Gastrocnemius medialis (tissue), 4 donors: ENCODE measurements at regions not wholly inside any gene's neighbourhood (a gene's known extent, or its start where the extent isn't known, plus 50 kb on each side); places are given as distances from the start of the nearest gene placed in this dataset.

ENCODE experiments used
- ATAC-seq, 2 donors: fragments of 150-250 bp; one replicate each; pipeline ENCODE4 v1.9.1; 2016
- DNase-seq, 2 donors: peaks; one replicate each; pipeline ENCODE4 v3.0.0-alpha.2; 2019
- H3K27ac ChIP-seq, 4 donors: fragments of 200-600 bp; sonication (generic); 1 replicate in 1 of 4; 2 replicates in 3 of 4; pipeline ENCODE4 v1.5.1; 2016 to 2018; ENCODE audit warnings: mild to moderate bottlenecking in 2 of 4, moderate library complexity in 1 of 4
- H3K27me3 ChIP-seq, 3 donors: fragments of 200-600 bp; sonication (generic) in 2 of 3; 1 replicate in 1 of 3; 2 replicates in 2 of 3; pipeline versions ENCODE4 v1.5.1 to v1.6.0; 2016 to 2019; ENCODE audit warnings: mild to moderate bottlenecking in 1 of 3, moderate library complexity in 1 of 3
- H3K36me3 ChIP-seq, 2 donors: fragments of 200-600 bp; sonication (generic) in 1 of 2; one replicate each; pipeline ENCODE4 v1.5.1; 2017 to 2018
- H3K4me1 ChIP-seq, 2 donors: fragments of 200-600 bp; sonication (generic) in 1 of 2; one replicate each; pipeline ENCODE4 v1.5.1; 2016 to 2017; ENCODE audit warnings: mild to moderate bottlenecking in 2 of 2
- H3K4me3 ChIP-seq, 4 donors: fragments of 200-600 bp; sonication (generic) in 3 of 4; 1 replicate in 1 of 4; 2 replicates in 3 of 4; pipeline ENCODE4 v1.5.1; 2016 to 2019; ENCODE audit warnings: mild to moderate bottlenecking in 2 of 4
- H3K9me3 ChIP-seq, 3 donors: fragments of 200-600 bp; sonication (generic) in 2 of 3; 1 replicate in 1 of 3; 2 replicates in 2 of 3; pipeline ENCODE4 v1.5.1; 2016 to 2019
- CTCF ChIP-seq, 5 experiments: fragments of 450-650 bp in 3 of 5; fragments of 200-600 bp in 2 of 5; sonication (generic) in 2 of 5; IDR thresholded peaks in 4 of 5; conservative IDR thresholded peaks in 1 of 5; 1 replicate in 4 of 5; 2 replicates in 1 of 5; pipeline ENCODE4 v1.5.1; 2016 to 2019; ENCODE audit warnings: antibody characterized with exemption in 5 of 5, mild to moderate bottlenecking in 3 of 5, moderate library complexity in 3 of 5
- POLR2A ChIP-seq, 2 donors: fragments of 450-650 bp; IDR thresholded peaks; one replicate each; pipeline ENCODE4 v1.6.1; 2017; ENCODE audit warnings: antibody characterized with exemption in 2 of 2, mild to moderate bottlenecking in 2 of 2, moderate library complexity in 2 of 2
- in situ Hi-C, 4 donors: fragments of 200-750 bp; cut with MboI; loops; one replicate each; pipeline versions ENCODE4 v1.15.0 to v1.8.0; 2017; ENCODE audit warnings: low sequenced_read_pairs in 4 of 4
- intact Hi-C: fragments of 100-400 bp; cut with DNase I; formaldehyde crosslinking; loops from one replicate; pipeline ENCODE4 v1.15.1; 2023; ENCODE audit warnings: low total_unique reads

- H3K36me3 ChIP-seq = no peaks in the 10 kb centered on the region
- H3K4me3 ChIP-seq = no peak overlapping the region
- ATAC-seq (peak; percentile 82 to 93), DNase-seq (peak; percentile 11 to 34)
- H3K27ac ChIP-seq = no peak overlapping the region
- intact Hi-C loops (no loop called here), in situ Hi-C loops (no loop called here)
- H3K9me3 ChIP-seq = no peaks in the 10 kb centered on the region
- H3K27me3 ChIP-seq = no peaks in the 10 kb centered on the region
- H3K4me1 ChIP-seq = peaks cover 0 to 4% of the 10 kb centered on the region in 2 donors
- TF ChIP-seq CTCF (IDR thresholded peaks at IDR 0.05 in 4 of 5, conservative IDR thresholded peaks at IDR 0.05 in 1 of 5) (no peak), POLR2A (IDR thresholded peaks at IDR 0.05) (no peak)
Observed at GRCh38 chr4:123478859-123479345, 82.3 kb downstream of the SPRY1 start.

GRCh38 chr4:123479944-123480343, 83.3 kb downstream of the SPRY1 start:
- Histone ChIP-seq H3K36me3 (no peaks in the 10 kb centered on the region), H3K4me1 (peaks cover 0 to 4% of the 10 kb centered on the region in 2 donors), H3K9me3 (no peaks in the 10 kb centered on the region), H3K27ac (no peak overlapping the region), H3K27me3 (no peaks in the 10 kb centered on the region), H3K4me3 (no peak overlapping the region)
- TF ChIP-seq CTCF (IDR thresholded peaks at IDR 0.05 in 4 of 5, conservative IDR thresholded peaks at IDR 0.05 in 1 of 5) (no peak), POLR2A (IDR thresholded peaks at IDR 0.05) (no peak)
- in situ Hi-C loops (no loop called here), intact Hi-C loops (no loop called here)
- ATAC-seq (peak in 1 of 2 donors; percentile 45), DNase-seq (no peak)

GRCh38 chr4:123480706-123481418, 84.3 kb downstream of the SPRY1 start:
- Histone ChIP-seq H3K4me1 (peaks cover 0 to 4% of the 10 kb centered on the region in 2 donors), H3K27me3 (no peaks in the 10 kb centered on the region), H3K36me3 (no peaks in the 10 kb centered on the region), H3K4me3 (no peak overlapping the region), H3K9me3 (no peaks in the 10 kb centered on the region), H3K27ac (no peak overlapping the region)
- DNase-seq (no peak), ATAC-seq (no peak)
- TF ChIP-seq CTCF (IDR thresholded peaks at IDR 0.05 in 4 of 5, conservative IDR thresholded peaks at IDR 0.05 in 1 of 5) (no peak), POLR2A (IDR thresholded peaks at IDR 0.05) (no peak)
- intact Hi-C loops (no loop called here), in situ Hi-C loops (no loop called here)

GRCh38 chr4:123481717-123482116, 85.1 kb downstream of the SPRY1 start:
- DNase-seq (no peak), ATAC-seq (no peak)
- Histone ChIP-seq H3K4me1 (peaks cover 0 to 4% of the 10 kb centered on the region in 2 donors), H3K4me3 (no peak overlapping the region), H3K27me3 (no peaks in the 10 kb centered on the region), H3K36me3 (no peaks in the 10 kb centered on the region), H3K27ac (no peak overlapping the region), H3K9me3 (no peaks in the 10 kb centered on the region)
- intact Hi-C loops (no loop called here), in situ Hi-C loops (no loop called here)
- TF ChIP-seq CTCF (IDR thresholded peaks at IDR 0.05 in 4 of 5, conservative IDR thresholded peaks at IDR 0.05 in 1 of 5) (no peak), POLR2A (IDR thresholded peaks at IDR 0.05) (no peak)
